BJ (cell line): ENCODE measurements at regions not wholly inside any gene's neighbourhood (a gene's known extent, or its start where the extent isn't known, plus 50 kb on each side); places are given as distances from the start of the nearest gene placed in this dataset.

Source experiments
- CTCF ChIA-PET: fragments of 350-600 bp; formaldehyde crosslinking; extraction: SDS; loops from one replicate; lab custom pipeline; 2021; ENCODE audit warnings: antibody characterized with exemption, inconsistent platforms; lab: Yijun Ruan, JAX
- POLR2A ChIA-PET: fragments of 300-600 bp; sonication (Branson Sonifier 250); formaldehyde crosslinking; extraction: SDS; loops from one replicate; lab custom pipeline; 2021; ENCODE audit warnings: antibody characterized with exemption; lab: Charles Lee
- DNase-seq: peaks from one replicate; pipeline ENCODE4 v3.0.0-alpha.2; 2011; ENCODE audit warnings: low read depth
- H3K27me3 ChIP-seq: 2 replicates; pipeline ENCODE4 v1.6.0; 2011; ENCODE audit warnings: low read length; ENCODE audit not compliant: control insufficient read depth, insufficient read depth
- H3K36me3 ChIP-seq: 2 replicates; pipeline ENCODE4 v1.5.1; 2011; ENCODE audit warnings: low read length; ENCODE audit not compliant: control insufficient read depth, insufficient read depth
- H3K4me3 ChIP-seq: 2 replicates; pipeline ENCODE4 v1.5.1; 2011; ENCODE audit warnings: low read depth, mild to moderate bottlenecking, control low read depth, low read length
- TF ChIP-seq, protein P1 (sequence below): IDR thresholded peaks from 2 replicates; pipeline ENCODE4 v1.5.1; 2011; ENCODE audit warnings: low read depth, mild to moderate bottlenecking, control low read depth, inconsistent platforms, low read length, moderate library complexity; ENCODE audit not compliant: insufficient read depth

DNA sequence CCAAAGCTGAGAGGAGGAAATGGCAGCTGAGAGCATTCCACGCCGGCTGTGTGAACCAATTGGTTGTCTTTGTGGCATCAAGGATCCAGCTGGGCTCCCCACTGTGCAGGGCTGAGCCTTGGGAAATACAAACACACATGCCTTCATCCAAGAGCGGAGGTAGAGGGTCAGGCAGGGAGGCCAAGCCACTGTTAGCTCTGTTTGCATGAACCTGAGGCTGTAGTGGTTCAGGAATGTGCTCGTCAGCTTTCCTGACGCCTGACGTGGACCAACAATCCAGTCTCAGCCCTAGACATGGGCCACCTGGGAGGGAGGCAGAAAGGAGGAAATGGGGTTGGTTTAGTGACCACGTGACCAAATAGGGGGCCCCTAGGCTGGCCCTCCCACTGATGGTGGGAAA is 276.9 kb downstream of the TLE3 start:
- TF ChIP-seq, protein P1, sequence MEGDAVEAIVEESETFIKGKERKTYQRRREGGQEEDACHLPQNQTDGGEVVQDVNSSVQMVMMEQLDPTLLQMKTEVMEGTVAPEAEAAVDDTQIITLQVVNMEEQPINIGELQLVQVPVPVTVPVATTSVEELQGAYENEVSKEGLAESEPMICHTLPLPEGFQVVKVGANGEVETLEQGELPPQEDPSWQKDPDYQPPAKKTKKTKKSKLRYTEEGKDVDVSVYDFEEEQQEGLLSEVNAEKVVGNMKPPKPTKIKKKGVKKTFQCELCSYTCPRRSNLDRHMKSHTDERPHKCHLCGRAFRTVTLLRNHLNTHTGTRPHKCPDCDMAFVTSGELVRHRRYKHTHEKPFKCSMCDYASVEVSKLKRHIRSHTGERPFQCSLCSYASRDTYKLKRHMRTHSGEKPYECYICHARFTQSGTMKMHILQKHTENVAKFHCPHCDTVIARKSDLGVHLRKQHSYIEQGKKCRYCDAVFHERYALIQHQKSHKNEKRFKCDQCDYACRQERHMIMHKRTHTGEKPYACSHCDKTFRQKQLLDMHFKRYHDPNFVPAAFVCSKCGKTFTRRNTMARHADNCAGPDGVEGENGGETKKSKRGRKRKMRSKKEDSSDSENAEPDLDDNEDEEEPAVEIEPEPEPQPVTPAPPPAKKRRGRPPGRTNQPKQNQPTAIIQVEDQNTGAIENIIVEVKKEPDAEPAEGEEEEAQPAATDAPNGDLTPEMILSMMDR: no peak
- CTCF ChIA-PET: no interaction called here
- Histone ChIP-seq H3K36me3 (no peaks in the 10 kb centered on the region), H3K4me3 (no peak overlapping the region), H3K27me3 (peaks cover 14% of the 10 kb centered on the region)
- DNase-seq: no peak
- POLR2A ChIA-PET: no interaction called here

DNA sequence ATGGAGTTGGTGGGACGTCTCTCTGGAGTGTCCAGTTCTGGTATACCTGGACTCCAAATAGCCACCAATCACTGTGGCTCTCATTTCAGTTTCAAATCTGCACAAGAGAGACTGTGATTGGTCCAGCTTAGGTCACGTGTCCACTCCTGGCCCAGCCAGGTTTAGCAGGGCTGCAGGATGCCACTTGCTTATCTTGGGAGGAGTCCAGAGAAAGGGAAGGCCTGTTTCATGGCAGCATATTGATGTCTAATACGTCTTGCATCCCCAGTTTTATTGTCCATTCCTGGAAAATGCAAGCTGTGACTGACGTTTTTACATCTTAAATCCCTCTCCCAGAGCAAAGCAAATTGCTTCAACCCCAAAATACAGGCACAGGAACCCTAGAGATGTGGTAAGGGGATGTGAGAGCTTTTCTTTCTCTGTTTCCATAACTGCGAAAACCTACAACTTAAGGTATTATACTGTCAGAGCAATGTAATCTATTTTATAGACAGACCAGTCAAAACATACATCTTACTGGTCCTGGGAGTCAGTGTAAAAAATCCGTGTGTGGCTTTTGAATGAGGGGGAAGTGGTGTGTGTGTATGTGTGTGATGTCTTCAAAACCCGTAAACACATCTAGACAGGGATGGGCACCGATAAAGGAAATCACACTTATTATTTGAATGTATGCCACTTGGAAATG is 274.4 kb downstream of the TLE3 start:
- CTCF ChIA-PET: no interaction called here
- Histone ChIP-seq H3K27me3 (peaks cover 8% of the 10 kb centered on the region), H3K4me3 (no peak overlapping the region), H3K36me3 (no peaks in the 10 kb centered on the region)
- TF ChIP-seq, protein P1: no peak
- DNase-seq: no peak
- POLR2A ChIA-PET: no interaction called here

DNA sequence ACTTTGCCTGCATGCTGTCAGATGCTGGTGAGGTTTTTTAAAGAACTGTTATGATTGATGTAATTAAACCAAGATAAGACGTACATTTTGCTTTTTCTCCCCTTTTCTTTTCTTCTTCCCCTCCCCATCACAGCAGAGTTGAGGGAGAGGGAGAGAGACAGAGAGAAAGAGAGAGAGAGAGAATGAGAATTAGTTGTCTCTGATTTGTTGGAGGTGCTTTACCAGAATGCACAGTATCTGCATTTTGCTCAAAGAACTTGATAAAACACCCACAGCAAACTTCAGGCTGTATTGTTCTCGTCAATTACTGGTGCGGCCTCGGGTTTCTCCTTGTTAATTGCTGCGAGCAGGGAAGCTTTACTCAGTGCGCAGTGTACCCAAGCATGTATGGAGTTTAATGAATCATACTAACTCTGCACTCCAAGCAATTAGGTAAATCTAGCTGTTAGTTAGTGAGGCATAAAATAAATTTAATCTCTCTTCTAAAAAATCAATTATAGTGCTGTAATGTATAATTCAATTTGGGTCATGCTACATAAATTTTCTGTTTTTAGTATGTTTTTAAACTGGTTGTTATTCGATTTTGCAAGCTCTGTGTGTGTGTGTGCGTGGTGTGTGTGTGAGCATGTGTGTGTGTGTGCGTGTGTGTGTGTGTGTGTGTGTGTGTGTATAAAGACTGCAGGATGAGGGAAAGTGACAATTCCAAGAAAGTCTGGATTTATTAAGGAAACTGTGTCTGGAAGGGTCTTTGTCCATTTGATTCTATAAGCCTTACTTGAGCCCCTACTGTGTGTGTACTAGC is 273.4 kb downstream of the TLE3 start:
- TF ChIP-seq, protein P1: no peak
- Histone ChIP-seq H3K4me3 (no peak overlapping the region), H3K27me3 (peaks cover 4% of the 10 kb centered on the region), H3K36me3 (no peaks in the 10 kb centered on the region)
- CTCF ChIA-PET: no interaction called here
- POLR2A ChIA-PET: no interaction called here
- DNase-seq: no peak

DNA sequence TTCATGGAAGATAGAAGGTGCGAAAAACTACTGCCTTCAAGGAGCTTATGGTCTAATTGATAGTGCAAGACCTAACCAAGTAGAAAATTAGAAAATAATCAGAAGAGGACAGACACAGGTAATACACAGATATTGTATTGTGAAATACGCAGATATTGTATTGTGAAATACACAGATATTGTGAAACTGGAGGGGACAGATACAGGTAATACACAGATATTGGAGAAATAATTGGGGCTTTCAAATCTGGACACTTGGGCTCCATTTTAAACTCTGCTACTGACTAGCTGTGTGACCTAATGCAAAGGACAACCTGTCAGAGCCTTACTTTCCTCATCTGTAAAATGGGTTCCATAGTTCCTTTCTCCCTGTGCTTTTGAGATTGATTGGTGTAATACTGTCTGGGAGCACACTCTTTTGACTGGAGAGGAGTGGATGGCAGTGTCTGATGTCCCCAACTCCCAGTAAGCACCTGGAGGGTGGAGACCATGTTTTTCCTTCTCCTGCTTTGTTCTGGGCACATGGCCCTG is 272.8 kb downstream of the TLE3 start:
- ChIA-PET CTCF (no interaction called here), POLR2A (no interaction called here)
- TF ChIP-seq, protein P1: no peak
- Histone ChIP-seq H3K36me3 (no peaks in the 10 kb centered on the region), H3K4me3 (no peak overlapping the region), H3K27me3 (peaks cover 1% of the 10 kb centered on the region)
- DNase-seq: no peak
